Lower leg skin (tissue), 4 donors: ENCODE measurements at regions not wholly inside any gene's neighbourhood (a gene's known extent, or its start where the extent isn't known, plus 50 kb on each side); places are given as distances from the start of the nearest gene placed in this dataset.

Experiments
- DNase-seq, 2 donors: peaks; one replicate each; pipeline ENCODE4 v3.0.0-alpha.2; 2019; ENCODE audit warnings: low spot score in 2 of 2
- H3K4me3 ChIP-seq: fragments of 200-600 bp; sonication (generic); 2 replicates; pipeline ENCODE4 v1.5.1; 2017; ENCODE audit warnings: mild to moderate bottlenecking, low read depth; ENCODE audit not compliant: poor library complexity, severe bottlenecking
- POLR2A ChIP-seq, 2 donors: fragments of 450-650 bp; IDR thresholded peaks; one replicate each; pipeline ENCODE4 v1.6.1; 2016 to 2017; ENCODE audit warnings: antibody characterized with exemption in 2 of 2, mild to moderate bottlenecking in 1 of 2, moderate library complexity in 1 of 2
- WGBS, 2 donors: methylation state at CpG; one replicate each; pipeline ENCODE4 v1.1.5; 2018; 5-methylcytosine and 5-hydroxymethylcytosine counted together
- intact Hi-C: fragments of 100-400 bp; cut with DNase I; formaldehyde crosslinking; loops from one replicate; pipeline ENCODE4 v1.15.0; 2023; ENCODE audit warnings: low total_unique reads
- TF ChIP-seq, protein P1 (sequence below), 3 donors: fragments of 450-650 bp; IDR thresholded peaks; one replicate each; pipeline ENCODE4 v1.5.1; 2016; ENCODE audit warnings: antibody characterized with exemption in 3 of 3, mild to moderate bottlenecking in 3 of 3, moderate library complexity in 2 of 3

DNA sequence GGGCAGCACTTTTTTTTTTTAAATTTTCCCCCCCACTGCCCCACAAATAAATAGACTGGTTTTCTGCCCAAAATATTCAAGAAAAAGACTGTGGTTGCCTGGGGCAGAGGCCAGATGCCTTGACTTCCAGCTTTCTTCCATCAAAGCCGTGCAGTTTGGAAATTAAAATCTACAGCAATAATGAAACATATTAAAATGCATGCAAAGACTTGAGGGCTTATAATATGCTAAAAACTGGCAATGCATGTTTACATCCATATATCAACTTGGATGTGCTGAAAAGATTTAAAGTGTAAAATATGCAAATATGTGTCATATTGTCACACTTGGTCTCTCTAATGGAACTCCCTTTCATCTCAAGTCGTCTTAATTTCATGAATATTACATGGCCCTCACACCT lies 2036.2 kb upstream of the PIK3C3 start:
- WGBS, 2 donors, result 57 to 64% methylated on average over 2 of the region's 2 CpGs
- intact Hi-C loops, result no loop called here

DNA sequence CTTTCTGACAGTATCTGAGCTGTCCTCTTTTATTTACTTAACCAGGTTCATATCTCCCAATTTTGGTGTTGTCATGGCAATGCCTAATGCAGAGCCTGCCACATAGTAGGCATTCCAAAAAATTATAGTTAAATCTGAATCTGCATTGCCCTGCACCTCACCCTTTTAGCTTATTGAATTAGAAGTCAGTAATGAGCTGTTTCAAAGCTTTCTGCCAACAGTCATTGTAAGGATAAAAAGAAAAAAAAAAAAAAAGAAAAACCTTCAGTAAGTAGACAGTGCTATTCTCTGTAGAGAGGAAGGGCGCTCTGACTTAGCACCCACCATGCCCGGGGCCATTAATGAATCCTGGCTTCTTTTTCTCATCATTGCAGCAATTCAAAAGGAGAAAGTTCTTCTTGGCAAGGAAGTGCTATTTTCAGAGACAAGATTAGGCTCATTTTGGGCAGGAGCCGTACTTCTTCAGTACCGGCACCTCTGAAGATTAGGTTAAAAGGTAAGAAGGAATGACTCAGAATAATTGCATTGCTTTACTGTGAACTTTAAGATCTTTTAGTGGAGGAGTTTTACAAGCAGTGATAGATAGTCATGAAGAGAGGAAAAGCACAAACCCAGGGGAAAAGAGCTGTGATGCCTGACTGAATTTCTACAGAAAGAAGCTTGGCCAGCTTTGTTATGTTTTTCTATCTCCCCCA lies 2041.2 kb upstream of the PIK3C3 start:
- 44 to 53% methylated on average over 4 of the region's 4 CpGs for WGBS, 2 donors
- DNase-seq, result no peak
- TF ChIP-seq, protein P1, sequence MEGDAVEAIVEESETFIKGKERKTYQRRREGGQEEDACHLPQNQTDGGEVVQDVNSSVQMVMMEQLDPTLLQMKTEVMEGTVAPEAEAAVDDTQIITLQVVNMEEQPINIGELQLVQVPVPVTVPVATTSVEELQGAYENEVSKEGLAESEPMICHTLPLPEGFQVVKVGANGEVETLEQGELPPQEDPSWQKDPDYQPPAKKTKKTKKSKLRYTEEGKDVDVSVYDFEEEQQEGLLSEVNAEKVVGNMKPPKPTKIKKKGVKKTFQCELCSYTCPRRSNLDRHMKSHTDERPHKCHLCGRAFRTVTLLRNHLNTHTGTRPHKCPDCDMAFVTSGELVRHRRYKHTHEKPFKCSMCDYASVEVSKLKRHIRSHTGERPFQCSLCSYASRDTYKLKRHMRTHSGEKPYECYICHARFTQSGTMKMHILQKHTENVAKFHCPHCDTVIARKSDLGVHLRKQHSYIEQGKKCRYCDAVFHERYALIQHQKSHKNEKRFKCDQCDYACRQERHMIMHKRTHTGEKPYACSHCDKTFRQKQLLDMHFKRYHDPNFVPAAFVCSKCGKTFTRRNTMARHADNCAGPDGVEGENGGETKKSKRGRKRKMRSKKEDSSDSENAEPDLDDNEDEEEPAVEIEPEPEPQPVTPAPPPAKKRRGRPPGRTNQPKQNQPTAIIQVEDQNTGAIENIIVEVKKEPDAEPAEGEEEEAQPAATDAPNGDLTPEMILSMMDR (IDR thresholded peaks at IDR 0.05), result no peak
- no peak for TF ChIP-seq POLR2A (IDR thresholded peaks at IDR 0.05)

More for the DNA sequence above, 2036.2 kb upstream of the PIK3C3 start:
- no peak for DNase-seq
- TF ChIP-seq, protein P1 (IDR thresholded peaks at IDR 0.05), result no peak
- TF ChIP-seq POLR2A (IDR thresholded peaks at IDR 0.05), result no peak
- no peak overlapping the region for H3K4me3 ChIP-seq

DNA sequence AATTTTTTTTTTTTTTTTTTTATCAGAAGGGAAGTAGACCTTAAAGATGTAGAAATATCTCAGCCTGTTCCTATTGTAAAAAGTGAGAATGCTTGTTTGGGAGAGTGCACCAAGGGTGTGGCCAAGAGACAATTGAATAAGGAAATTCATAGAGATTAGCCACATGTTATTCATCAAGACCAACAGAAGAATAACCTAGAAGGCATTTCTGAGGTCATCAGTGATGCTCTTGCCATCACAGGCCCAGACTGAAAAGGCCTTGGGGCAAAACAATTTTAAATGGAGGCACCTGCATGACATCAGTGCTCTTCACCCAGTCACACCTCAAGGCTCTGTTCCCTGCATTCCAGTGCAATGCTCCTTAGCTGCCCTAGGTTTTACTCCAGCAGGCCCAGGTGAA lies 2043.3 kb upstream of the PIK3C3 start:
- intact Hi-C loops, result no loop called here
- no peak overlapping the region for H3K4me3 ChIP-seq
- no peak for TF ChIP-seq POLR2A (IDR thresholded peaks at IDR 0.05)
- TF ChIP-seq, protein P1 (IDR thresholded peaks at IDR 0.05), result no peak
- DNase-seq, result no peak

More for the DNA sequence above, 2041.2 kb upstream of the PIK3C3 start:
- H3K4me3 ChIP-seq, result no peak overlapping the region
- intact Hi-C loops, result no loop called here

DNA sequence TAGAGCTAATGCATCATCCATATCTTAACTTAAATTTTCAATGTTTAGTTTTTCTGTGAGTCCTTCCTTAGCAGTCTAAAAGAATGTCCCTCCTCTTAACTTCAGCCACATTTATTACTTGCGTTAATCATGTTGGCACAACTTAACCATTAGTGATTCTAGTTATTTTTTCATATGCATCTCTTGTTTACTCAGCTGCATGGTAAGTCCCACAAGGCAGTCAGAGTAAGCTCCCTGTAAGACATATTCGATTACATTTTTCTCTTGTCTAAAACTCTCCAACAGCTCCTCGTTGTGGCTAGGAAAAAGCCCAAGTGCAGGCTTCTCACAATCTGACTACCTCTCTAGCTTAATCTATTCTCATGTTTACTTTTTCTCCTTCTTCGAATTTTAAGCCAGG lies 2045.3 kb upstream of the PIK3C3 start:
- DNase-seq, result no peak
- no peak overlapping the region for H3K4me3 ChIP-seq
- 66 to 73% methylated on average over 4 of the region's 4 CpGs for WGBS, 2 donors
- intact Hi-C loops, result no loop called here
- TF ChIP-seq, protein P1 (IDR thresholded peaks at IDR 0.05), result no peak
- TF ChIP-seq POLR2A (IDR thresholded peaks at IDR 0.05), result no peak

DNA sequence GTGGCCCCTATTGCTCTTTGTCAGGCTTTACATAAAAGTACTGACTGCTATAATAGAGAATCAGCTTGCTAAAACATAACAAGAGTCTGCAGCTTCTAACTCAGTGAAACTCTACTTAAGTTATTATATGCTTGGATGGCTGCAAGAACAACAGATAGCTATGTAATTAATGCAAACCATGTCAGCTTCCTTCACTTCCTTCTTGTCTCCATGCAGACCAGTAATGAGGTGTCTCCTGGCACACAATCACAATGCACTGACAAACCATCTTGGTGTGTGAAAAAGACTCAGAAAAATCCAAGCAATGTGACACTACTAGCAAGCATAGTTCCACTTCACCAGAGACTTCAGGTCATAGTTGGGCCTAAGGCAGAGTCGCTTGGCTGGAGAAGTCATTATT lies 2068.9 kb upstream of the PIK3C3 start:
- WGBS, 2 donors, result 88 to 100% methylated on average over 1 of the region's 1 CpG
- DNase-seq, result no peak
- H3K4me3 ChIP-seq, result no peak overlapping the region
- intact Hi-C loops, result no loop called here
- TF ChIP-seq POLR2A (IDR thresholded peaks at IDR 0.05), result no peak
- TF ChIP-seq, protein P1 (IDR thresholded peaks at IDR 0.05), result no peak

DNA sequence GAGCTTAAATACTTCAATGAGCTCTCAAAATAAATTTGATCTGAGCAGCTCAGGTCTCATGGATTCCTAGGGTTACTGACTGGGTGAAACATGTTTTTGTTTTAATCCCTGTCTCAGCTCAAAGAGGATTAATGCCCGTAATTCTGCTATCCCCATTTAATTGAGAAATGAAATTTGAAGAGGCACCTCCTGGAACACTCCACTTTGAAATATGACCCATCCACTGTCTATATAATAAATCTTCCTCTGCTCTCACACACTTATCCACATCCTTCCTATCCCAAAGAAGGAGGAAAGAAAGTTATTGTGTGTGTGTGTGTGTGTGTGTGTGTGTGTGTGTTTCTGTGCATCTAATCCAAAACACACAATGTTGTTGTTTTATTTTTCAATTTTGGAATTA lies 2082.4 kb upstream of the PIK3C3 start:
- WGBS, 2 donors, result 44 to 48% methylated on average over 1 of the region's 1 CpG
- no peak for DNase-seq
- intact Hi-C loops, result no loop called here
- no peak overlapping the region for H3K4me3 ChIP-seq
- TF ChIP-seq, protein P1 (IDR thresholded peaks at IDR 0.05), result no peak
- no peak for TF ChIP-seq POLR2A (IDR thresholded peaks at IDR 0.05)
